ENCODE measurements at regions not wholly inside any gene's neighbourhood (a gene's known extent, or its start where the extent isn't known, plus 50 kb on each side); places are given as distances from the start of the nearest gene placed in this dataset.

GRCh38 chr11:10909141-10909883 lies 51.5 kb upstream of the ZBED5 start:
- POLR2A ChIA-PET (ENCODE audit: low non-redundant PET): no interaction called here
- CTCF ChIA-PET: no interaction called here
- no peaks in the 10 kb centered on the region for H3K36me3 ChIP-seq (ENCODE audit: insufficient read depth, low read length, poor library complexity, severe bottlenecking)
- no peaks in the 10 kb centered on the region for H3K9me3 ChIP-seq (ENCODE audit: low read depth, low read length, poor library complexity, severe bottlenecking)
- TF ChIP-seq CTCF (conservative IDR thresholded peaks at IDR 0.05; ENCODE audit: low read depth, low read length): no peak
- no peak for TF ChIP-seq EZH2 (IDR thresholded peaks at IDR 0.05; ENCODE audit: borderline replicate concordance, low read depth, low read length, poor library complexity, severe bottlenecking)
- BruUV-seq (replicated peaks): no TSS peak
- H3K4me3 ChIP-seq (ENCODE audit: low read depth, low read length, poor library complexity, severe bottlenecking): no peak overlapping the region
- no peak overlapping the region for H3K27ac ChIP-seq (ENCODE audit: low read depth, low read length, poor library complexity, severe bottlenecking)
- no peak for DNase-seq (ENCODE audit: low spot score)
- peaks cover 10% of the 10 kb centered on the region for H3K4me1 ChIP-seq (ENCODE audit: insufficient read depth, low read length, poor library complexity, severe bottlenecking)
- intact Hi-C loops (cut with micrococcal nuclease; ENCODE audit: unreplicated experiment): no loop called here
- no peaks in the 10 kb centered on the region for H3K27me3 ChIP-seq (replicated peaks; ENCODE audit: insufficient read depth, low read depth, low read length, poor library complexity)

DNA sequence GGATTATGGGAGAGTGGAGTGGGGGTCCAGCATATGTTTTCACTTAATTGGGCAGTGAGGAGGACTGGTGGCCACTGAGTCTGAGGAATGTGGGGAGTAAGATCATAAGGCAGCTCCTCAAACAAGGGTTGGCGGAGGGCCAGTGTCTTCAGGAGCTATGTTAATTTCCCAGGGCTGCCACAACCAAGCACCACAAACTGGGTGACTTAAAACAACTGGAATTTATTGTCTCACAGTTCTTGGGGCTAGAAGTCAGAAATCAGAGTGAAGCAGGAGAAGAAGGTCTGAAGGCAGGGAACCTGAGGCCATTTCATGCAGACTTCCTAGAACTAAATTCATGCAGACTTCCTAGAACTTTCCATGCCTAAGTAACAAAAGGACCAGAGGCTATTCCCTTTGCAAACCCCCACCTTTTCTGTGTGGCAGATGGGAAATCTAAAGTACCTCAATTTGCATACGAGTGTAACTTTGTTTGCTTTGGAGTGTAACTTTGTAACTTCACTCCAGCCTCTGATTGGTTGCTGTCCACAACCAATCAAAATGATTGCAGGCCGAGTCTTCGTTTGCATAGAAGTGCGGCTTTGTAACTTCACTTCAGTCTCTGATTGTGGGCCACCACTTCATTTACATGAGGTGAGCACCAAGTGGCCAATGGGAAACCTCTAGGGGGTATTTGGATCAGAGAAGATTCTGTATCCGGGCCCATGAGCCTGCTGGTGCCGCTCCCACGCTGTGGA lies 50.5 kb upstream of the ZBED5 start:
- peaks cover 10% of the 10 kb centered on the region for H3K4me1 ChIP-seq (ENCODE audit: insufficient read depth, low read length, poor library complexity, severe bottlenecking)
- H3K9me3 ChIP-seq (ENCODE audit: low read depth, low read length, poor library complexity, severe bottlenecking): no peaks in the 10 kb centered on the region
- H3K4me3 ChIP-seq (ENCODE audit: low read depth, low read length, poor library complexity, severe bottlenecking): no peak overlapping the region
- ChIA-PET POLR2A (ENCODE audit: low non-redundant PET) (interaction anchor here (0.5 to 0.7 kb wide), 2 partner anchors 99 to 107 kb away, joined by 3 to 4 read pairs; partner anchors contain the start of gene EIF4G2), CTCF (interaction anchor here (0.7 kb wide), 1 partner anchor 339 kb away, joined by 4 read pairs; no protein-coding TSS in a partner anchor)
- TF ChIP-seq CTCF (conservative IDR thresholded peaks at IDR 0.05; ENCODE audit: low read depth, low read length) (no peak), EZH2 (IDR thresholded peaks at IDR 0.05; ENCODE audit: borderline replicate concordance, low read depth, low read length, poor library complexity, severe bottlenecking) (no peak)
- no peaks in the 10 kb centered on the region for H3K27me3 ChIP-seq (replicated peaks; ENCODE audit: insufficient read depth, low read depth, low read length, poor library complexity)
- peak; percentile 64 for DNase-seq (ENCODE audit: low spot score)
- no TSS peak for BruUV-seq (replicated peaks)
- H3K27ac ChIP-seq (ENCODE audit: low read depth, low read length, poor library complexity, severe bottlenecking): no peak overlapping the region
- no peaks in the 10 kb centered on the region for H3K36me3 ChIP-seq (ENCODE audit: insufficient read depth, low read length, poor library complexity, severe bottlenecking)
- intact Hi-C loops (cut with micrococcal nuclease; ENCODE audit: unreplicated experiment): no loop called here

All from A673 (cell line).